Heart right ventricle (tissue), 16 donors: ENCODE measurements at regions not wholly inside any gene's neighbourhood (a gene's known extent, or its start where the extent isn't known, plus 50 kb on each side); places are given as distances from the start of the nearest gene placed in this dataset.

Experiments
- ATAC-seq, 8 donors: fragments of 200-7000 bp; cut with Tn5 transposase; one replicate each; pipeline ENCODE4 v1.9.1; 2020; ENCODE audit warnings: mild to moderate bottlenecking in 8 of 8, moderate library complexity in 8 of 8, moderate number of reproducible peaks in 1 of 8
- DNase-seq, 2 donors: peaks; one replicate each; pipeline ENCODE4 v3.0.0-alpha.2; 2020
- H3K27ac ChIP-seq, 10 donors: fragments of 200-600 bp; sonication (generic) in 2 of 10; one replicate each; pipeline versions ENCODE4 v1.5.0 to v1.8.0; 2020 to 2022; ENCODE audit warnings: mild to moderate bottlenecking in 3 of 10
- H3K27me3 ChIP-seq, 7 donors: fragments of 200-600 bp; one replicate each; pipeline ENCODE4 v1.8.0; 2021 to 2022; ENCODE audit warnings: mild to moderate bottlenecking in 2 of 7
- H3K36me3 ChIP-seq, 9 donors: fragments of 200-600 bp; sonication (generic) in 1 of 9; one replicate each; pipeline versions ENCODE4 v1.5.0 to v1.8.0; 2020 to 2022; ENCODE audit warnings: mild to moderate bottlenecking in 2 of 9
- H3K4me1 ChIP-seq, 9 donors: fragments of 200-600 bp; sonication (generic) in 1 of 9; one replicate each; pipeline versions ENCODE4 v1.5.0 to v1.8.0; 2020 to 2022; ENCODE audit warnings: mild to moderate bottlenecking in 4 of 9
- H3K4me3 ChIP-seq, 10 donors: fragments of 200-600 bp; sonication (generic) in 2 of 10; one replicate each; pipeline versions ENCODE4 v1.5.0 to v1.8.0; 2020 to 2022; ENCODE audit warnings: mild to moderate bottlenecking in 7 of 10, moderate library complexity in 2 of 10
- H3K9me3 ChIP-seq, 11 donors: fragments of 200-600 bp in 10 of 11; sonication (generic) in 2 of 11; one replicate each; pipeline versions ENCODE4 v1.5.0 to v1.8.0; 2013 to 2022; ENCODE audit warnings: mild to moderate bottlenecking in 2 of 11, control low read depth in 1 of 11, moderate library complexity in 1 of 11
- CTCF ChIP-seq, 9 donors: fragments of 200-600 bp; sonication (generic) in 2 of 9; IDR thresholded peaks; one replicate each; pipeline versions ENCODE4 v1.5.0 to v1.8.0; 2021 to 2022; ENCODE audit warnings: antibody characterized with exemption in 9 of 9, mild to moderate bottlenecking in 5 of 9, moderate library complexity in 1 of 9
- WGBS, 2 donors: extraction: QIAGEN DNeasy Blood & Tissue Kit; methylation state at CpG; one replicate each; pipeline ENCODE4 v1.1.7; 2013; ENCODE audit warnings: inconsistent platforms in 1 of 2; 5-methylcytosine and 5-hydroxymethylcytosine counted together
- intact Hi-C, 10 donors: fragments of 100-400 bp; cut with DNase I; formaldehyde crosslinking; loops; one replicate each; pipeline versions ENCODE4 v1.11.1 to v1.14.2; 2022
- donor health status: Arrhythmogenic right ventricular cardiomyopathy.
- donor health status: ischemic (EF 13 %, LVEDD 7.1; RV severe dilation, severe dysfunction).
- donor health status: healthy with polysubstance abuse.
- donor health status: DM: no; HTN: yes; CAD: no.
- donor health status: DM: no; HTN: no; CAD: no.
- donor health status: ischemic (EF 25% LVEDD 6.9; RV normal size, moderate dysfunction).
- donor health status: ischemic (EF 25% LVEDD 5.7; RV mildly dilated, moderate dysfunction).
- donor health status: healthy.
- donor health status: DM: yes; HTN: yes; CAD: no.
- donor health status: Ischemic cardiomyopathy.
- donor health status: ischemic (EF 35%, LVEDD 5.7; RV mildly dilated, moderate dysfunction).
- donor health status: nonischemic (EF 11% LVEDD 7.7; RV severe dilation, severe dysfunction).
- donor health status: DM: yes; HTN: yes; CAD: no.
- donor health status: PGD.
- donor health status: ischemic (EF 29% LVEDD 5.4; RV normal size, mild dysfunction).
- donor health status: nonischemic (EF 23%, LVEDD 6.1; RV moderate dilation, normal function).

DNA sequence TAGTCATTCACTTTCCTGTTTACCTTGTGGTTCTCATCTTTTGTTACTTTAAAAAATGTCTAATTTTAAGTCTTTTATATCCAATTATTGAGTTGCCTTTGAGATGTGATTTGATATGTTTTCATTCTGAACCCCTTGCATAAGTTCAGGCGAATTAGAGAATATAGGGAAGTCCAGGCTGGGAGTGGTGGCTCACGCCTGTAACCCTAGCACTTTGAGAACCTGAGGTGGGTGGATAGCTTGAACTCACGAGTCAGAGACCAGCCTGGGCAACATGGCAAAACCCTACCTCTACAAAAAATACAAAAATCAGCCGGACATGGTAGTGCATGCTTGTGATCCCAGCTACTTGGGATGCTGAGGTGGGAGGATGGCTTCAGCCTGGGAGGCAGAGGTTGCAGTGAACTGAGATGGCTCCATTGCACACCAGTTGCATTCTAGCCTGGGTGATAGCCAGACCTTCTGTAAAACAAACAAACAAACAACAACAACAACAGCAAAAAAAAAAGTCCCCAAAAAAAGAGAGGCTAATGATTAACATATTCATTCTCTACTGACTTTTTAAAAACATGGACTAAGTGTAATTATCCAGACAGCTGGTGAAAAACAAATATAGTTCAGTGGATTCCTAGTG lies 451.1 kb upstream of the RGS6 start:
- no peak overlapping the region for H3K27ac ChIP-seq
- no peaks in the 10 kb centered on the region for H3K36me3 ChIP-seq
- intact Hi-C loops: no loop called here
- H3K9me3 ChIP-seq: no peaks in the 10 kb centered on the region
- H3K27me3 ChIP-seq: no peaks in the 10 kb centered on the region
- TF ChIP-seq CTCF (IDR thresholded peaks at IDR 0.05): no peak
- DNase-seq: no peak
- no peak for ATAC-seq
- no peak overlapping the region for H3K4me3 ChIP-seq
- H3K4me1 ChIP-seq: peaks cover 0 to 14% (median 0%) of the 10 kb centered on the region in 9 donors
- WGBS, 2 donors: 92 to 94% methylated on average over 4 of the region's 4 CpGs

- ATAC-seq (no peak), DNase-seq (no peak)
- TF ChIP-seq CTCF (IDR thresholded peaks at IDR 0.05): no peak
- Histone ChIP-seq H3K4me3 (no peak overlapping the region), H3K4me1 (peaks cover 0 to 14% (median 0%) of the 10 kb centered on the region in 9 donors), H3K27ac (no peak overlapping the region), H3K27me3 (no peaks in the 10 kb centered on the region), H3K36me3 (no peaks in the 10 kb centered on the region), H3K9me3 (no peaks in the 10 kb centered on the region)
- intact Hi-C loops: no loop called here
- 62 to 63% methylated on average over 2 of the region's 2 CpGs for WGBS, 2 donors
Observed at GRCh38 chr14:71482671-71483070, 449.6 kb upstream of the RGS6 start.

GRCh38 chr14:71483154-71483553 lies 449.1 kb upstream of the RGS6 start:
- H3K9me3 ChIP-seq: no peaks in the 10 kb centered on the region
- H3K27ac ChIP-seq: no peak overlapping the region
- H3K36me3 ChIP-seq: no peaks in the 10 kb centered on the region
- TF ChIP-seq CTCF (IDR thresholded peaks at IDR 0.05): no peak
- peaks cover 0 to 11% (median 0%) of the 10 kb centered on the region in 9 donors for H3K4me1 ChIP-seq
- DNase-seq: no peak
- H3K27me3 ChIP-seq: no peaks in the 10 kb centered on the region
- intact Hi-C loops: no loop called here
- 88 to 89% methylated on average over 3 of the region's 3 CpGs for WGBS, 2 donors
- H3K4me3 ChIP-seq: no peak overlapping the region
- no peak for ATAC-seq

GRCh38 chr14:71485833-71486232 lies 446.4 kb upstream of the RGS6 start:
- Histone ChIP-seq H3K27ac (no peak overlapping the region), H3K36me3 (no peaks in the 10 kb centered on the region), H3K9me3 (no peaks in the 10 kb centered on the region), H3K4me3 (no peak overlapping the region), H3K4me1 (peaks cover 0 to 11% (median 0%) of the 10 kb centered on the region in 9 donors), H3K27me3 (no peaks in the 10 kb centered on the region)
- DNase-seq (no peak), ATAC-seq (no peak)
- intact Hi-C loops: no loop called here
- 82 to 93% methylated on average over 2 of the region's 2 CpGs for WGBS, 2 donors
- TF ChIP-seq CTCF (IDR thresholded peaks at IDR 0.05): no peak
